Common myeloid progenitor, CD34-positive (primary cell): ENCODE measurements at regions not wholly inside any gene's neighbourhood (a gene's known extent, or its start where the extent isn't known, plus 50 kb on each side); places are given as distances from the start of the nearest gene placed in this dataset.
"Not testable (repeated sequence)": the region's sequence is repeated elsewhere in the genome, so short reads cannot be mapped to it uniquely, and the experiment has no call there.

Experiments used
- CTCF ChIA-PET: fragments of 350-600 bp; sonication (Branson Sonifier 250); formaldehyde crosslinking; loops from one replicate; lab custom pipeline; 2021; ENCODE audit warnings: antibody characterized with exemption; lab: Charles Lee
- POLR2A ChIA-PET: fragments of 350-600 bp; sonication (Branson Sonifier 250); formaldehyde crosslinking; loops from one replicate; lab custom pipeline; 2021; ENCODE audit warnings: antibody characterized with exemption; lab: Charles Lee
- DNase-seq, 3 donors: peaks; one replicate each; pipeline versions ENCODE4 v3.0.0 to v3.0.0-alpha.2; 2013
- H3K27ac ChIP-seq, 2 experiments: 1 replicate in 1 of 2; 2 replicates in 1 of 2; pipeline ENCODE4 v1.7.0; 2013; ENCODE audit warnings: inconsistent platforms in 2 of 2, low read length in 2 of 2, mild to moderate bottlenecking in 2 of 2, low read depth in 1 of 2, moderate library complexity in 1 of 2; ENCODE audit not compliant: severe bottlenecking in 2 of 2, insufficient read depth in 1 of 2, poor library complexity in 1 of 2
- H3K27me3 ChIP-seq, 5 experiments: replicated peaks in 2 of 5; 1 replicate in 3 of 5; 2 replicates in 2 of 5; pipeline versions ENCODE4 v1.6.1 to v1.7.0; 2013; ENCODE audit warnings: low read length in 4 of 5, mild to moderate bottlenecking in 2 of 5, moderate library complexity in 2 of 5, inconsistent platforms in 1 of 5; ENCODE audit not compliant: insufficient read depth in 5 of 5, control insufficient read depth in 4 of 5
- H3K36me3 ChIP-seq, 4 experiments: 1 replicate in 2 of 4; 2 replicates in 2 of 4; pipeline versions ENCODE4 v1.6.1 to v1.7.0; 2013; ENCODE audit warnings: low read length in 3 of 4, control low read depth in 1 of 4, mild to moderate bottlenecking in 1 of 4; ENCODE audit not compliant: control insufficient read depth in 4 of 4, insufficient read depth in 4 of 4
- H3K4me1 ChIP-seq, 4 experiments: 1 replicate in 3 of 4; 2 replicates in 1 of 4; pipeline versions ENCODE4 v1.6.1 to v1.7.1; 2013; ENCODE audit warnings: low read length in 3 of 4, mild to moderate bottlenecking in 3 of 4, control low read depth in 1 of 4, inconsistent platforms in 1 of 4, moderate library complexity in 1 of 4; ENCODE audit not compliant: control insufficient read depth in 4 of 4, insufficient read depth in 4 of 4; ENCODE audit errors: control extremely low read depth in 1 of 4
- H3K4me3 ChIP-seq, 7 experiments: 1 replicate in 4 of 7; 2 replicates in 3 of 7; pipeline versions ENCODE4 v1.5.1 to v1.7.0; 2013; ENCODE audit warnings: mild to moderate bottlenecking in 7 of 7, low read length in 6 of 7, moderate library complexity in 6 of 7, inconsistent platforms in 2 of 7, low read depth in 2 of 7, control low read depth in 1 of 7; ENCODE audit not compliant: insufficient read depth in 4 of 7, control insufficient read depth in 1 of 7; ENCODE audit errors: extremely low read depth in 1 of 7
- H3K9me3 ChIP-seq, 5 experiments: 1 replicate in 4 of 5; 2 replicates in 1 of 5; pipeline versions ENCODE4 v1.6.1 to v1.7.1; 2013; ENCODE audit warnings: low read length in 4 of 5, mild to moderate bottlenecking in 2 of 5, inconsistent platforms in 1 of 5, low read depth in 1 of 5, moderate library complexity in 1 of 5; ENCODE audit not compliant: control insufficient read depth in 4 of 5, insufficient read depth in 2 of 5; ENCODE audit errors: control extremely low read depth in 1 of 5
- WGBS: methylation state at CpG from one replicate; pipeline ENCODE4 v1.1.5; 2013; ENCODE audit not compliant: insufficient coverage; 5-methylcytosine and 5-hydroxymethylcytosine counted together

DNA sequence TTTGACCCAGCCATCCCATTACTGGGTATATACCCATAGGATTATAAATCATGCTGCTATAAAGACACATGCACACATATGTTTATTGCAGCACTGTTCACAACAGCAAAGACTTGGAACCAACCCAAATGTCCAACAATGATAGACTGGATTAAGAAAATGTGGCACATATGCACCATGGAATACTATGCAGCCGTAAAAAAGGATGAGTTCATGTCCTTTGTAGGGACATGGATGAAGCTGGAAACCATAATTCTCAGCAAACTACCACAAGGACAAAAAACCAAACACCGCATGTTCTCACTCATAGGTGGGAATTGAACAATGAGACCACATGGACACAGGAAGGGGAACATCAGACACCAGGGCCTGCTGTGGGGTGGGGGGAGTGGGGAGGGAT is 129.4 kb upstream of the ZNF366 start:
- H3K36me3 ChIP-seq, H3K4me1 ChIP-seq, POLR2A ChIA-PET, H3K27me3 ChIP-seq, DNase-seq, H3K27ac ChIP-seq, H3K4me3 ChIP-seq, H3K9me3 ChIP-seq: not testable (repeated sequence)
- CTCF ChIA-PET: interaction anchor here (1.0 kb wide), 1 partner anchor 17 kb away, joined by 3 read pairs; no protein-coding TSS in a partner anchor
- no CpG with 5 or more reads among the region's 2 CpGs for WGBS

GRCh38 chr5:72634444-72634843 is 127.2 kb upstream of the ZNF366 start:
- ChIA-PET POLR2A (no interaction called here), CTCF (no interaction called here)
- H3K4me1 ChIP-seq: no peaks in the 10 kb centered on the region
- DNase-seq: no peak
- H3K9me3 ChIP-seq: no peaks in the 10 kb centered on the region
- peaks cover 0 to 3% (median 0%) of the 10 kb centered on the region in 5 experiments for H3K27me3 ChIP-seq
- WGBS: 30% methylated on average over 1 of the region's 2 CpGs
- H3K27ac ChIP-seq: no peak overlapping the region
- H3K36me3 ChIP-seq: no peaks in the 10 kb centered on the region
- no peak overlapping the region for H3K4me3 ChIP-seq

GRCh38 chr5:72633649-72634048 is 126.4 kb upstream of the ZNF366 start:
- no peak overlapping the region for H3K4me3 ChIP-seq
- POLR2A ChIA-PET: no interaction called here
- WGBS: no CpG with 5 or more reads among the region's 1 CpG
- no peak for DNase-seq
- no peak overlapping the region for H3K27ac ChIP-seq
- H3K36me3 ChIP-seq: no peaks in the 10 kb centered on the region
- CTCF ChIA-PET: no interaction called here
- no peaks in the 10 kb centered on the region for H3K4me1 ChIP-seq
- H3K9me3 ChIP-seq: no peaks in the 10 kb centered on the region
- H3K27me3 ChIP-seq: peaks cover 0 to 3% (median 0%) of the 10 kb centered on the region in 5 experiments

GRCh38 chr5:72633041-72633445 is 125.8 kb upstream of the ZNF366 start:
- WGBS: 100% methylated on average over 2 of the region's 2 CpGs
- ChIA-PET POLR2A (no interaction called here), CTCF (no interaction called here)
- Histone ChIP-seq H3K4me1 (no peaks in the 10 kb centered on the region), H3K27ac (no peak overlapping the region), H3K27me3 (peaks cover 0 to 3% (median 0%) of the 10 kb centered on the region in 5 experiments), H3K4me3 (no peak overlapping the region), H3K36me3 (no peaks in the 10 kb centered on the region), H3K9me3 (no peaks in the 10 kb centered on the region)
- no peak for DNase-seq

GRCh38 chr5:72630721-72631120 is 123.5 kb upstream of the ZNF366 start:
- no peaks in the 10 kb centered on the region for H3K36me3 ChIP-seq
- no peak overlapping the region for H3K4me3 ChIP-seq
- WGBS: 100% methylated on average over 3 of the region's 6 CpGs
- no peaks in the 10 kb centered on the region for H3K4me1 ChIP-seq
- no peak overlapping the region for H3K27ac ChIP-seq
- H3K27me3 ChIP-seq: peaks cover 0 to 3% (median 0%) of the 10 kb centered on the region in 5 experiments
- ChIA-PET POLR2A (no interaction called here), CTCF (interaction anchor here (0.8 to 1.1 kb wide), 2 partner anchors 20 to 199 kb away, joined by 3 to 4 read pairs; no protein-coding TSS in a partner anchor)
- no peak for DNase-seq
- no peaks in the 10 kb centered on the region for H3K9me3 ChIP-seq

DNA sequence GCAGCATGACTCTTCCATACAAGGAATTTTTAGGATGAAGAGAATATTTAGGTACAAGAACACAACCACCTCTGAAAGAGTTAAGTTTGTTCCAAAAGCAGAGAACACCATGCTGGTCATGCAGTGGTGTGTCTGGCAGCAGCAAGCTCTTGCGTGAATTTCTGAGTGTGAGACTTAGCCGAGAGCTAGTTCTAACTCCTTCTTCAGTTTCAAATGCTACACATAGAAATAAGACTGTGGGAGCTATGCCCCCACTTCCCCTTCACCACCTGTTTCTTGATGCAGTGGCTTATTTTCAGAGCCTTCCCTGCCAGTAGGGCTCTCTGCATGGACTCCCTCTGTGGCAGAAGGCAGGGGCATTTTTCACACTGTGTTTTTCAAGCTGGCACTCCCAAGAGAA is 122.9 kb upstream of the ZNF366 start:
- WGBS: 89% methylated on average over 2 of the region's 2 CpGs
- POLR2A ChIA-PET: no interaction called here

DNA sequence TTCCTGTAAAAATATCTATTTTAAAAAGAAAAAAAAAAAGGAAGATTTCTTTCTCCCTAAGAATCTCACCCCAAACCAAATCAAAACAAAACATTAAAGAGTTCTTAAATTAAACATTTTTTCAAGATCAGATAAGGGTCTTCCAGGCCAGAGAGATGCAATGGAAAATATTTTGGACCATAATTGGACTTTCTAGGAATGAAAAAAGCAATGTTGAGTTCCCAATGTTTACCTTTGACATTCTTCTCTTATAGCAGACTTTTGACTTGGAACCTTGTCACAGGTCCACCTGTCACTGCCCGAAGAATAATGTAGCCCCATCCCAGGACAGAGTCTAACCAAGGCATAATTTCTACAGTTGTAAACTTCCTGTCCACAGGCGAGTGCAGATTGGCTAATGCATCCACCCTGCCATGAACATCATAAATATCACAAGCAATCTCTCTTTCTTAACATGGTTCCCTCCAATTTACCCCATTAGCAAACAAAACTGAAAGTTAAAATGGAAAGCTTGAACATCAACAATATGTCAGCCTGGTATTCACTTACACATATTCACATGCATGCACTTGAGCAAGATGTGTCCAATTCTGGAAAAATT is 121.7 kb upstream of the ZNF366 start:
- Histone ChIP-seq H3K9me3 (no peaks in the 10 kb centered on the region), H3K4me1 (no peaks in the 10 kb centered on the region), H3K4me3 (no peak overlapping the region), H3K27me3 (peaks cover 0 to 3% (median 0%) of the 10 kb centered on the region in 5 experiments), H3K36me3 (no peaks in the 10 kb centered on the region), H3K27ac (no peak overlapping the region)
- CTCF ChIA-PET: interaction anchor here (1.3 kb wide), 1 partner anchor 16 kb away, joined by 3 read pairs; no protein-coding TSS in a partner anchor
- 94% methylated on average over 2 of the region's 2 CpGs for WGBS
- POLR2A ChIA-PET: no interaction called here
- no peak for DNase-seq

More for the DNA sequence above, 122.9 kb upstream of the ZNF366 start:
- no peaks in the 10 kb centered on the region for H3K4me1 ChIP-seq
- H3K27ac ChIP-seq: no peak overlapping the region
- CTCF ChIA-PET: interaction anchor here (0.7 to 1.3 kb wide), 3 partner anchors 15 to 185 kb away, joined by 3 to 4 read pairs (median 3); no protein-coding TSS in a partner anchor
- DNase-seq: no peak
- H3K4me3 ChIP-seq: no peak overlapping the region
- peaks cover 0 to 3% (median 0%) of the 10 kb centered on the region in 5 experiments for H3K27me3 ChIP-seq
- no peaks in the 10 kb centered on the region for H3K36me3 ChIP-seq
- H3K9me3 ChIP-seq: no peaks in the 10 kb centered on the region
